D721Med (cell line): ENCODE measurements at regions not wholly inside any gene's neighbourhood (a gene's known extent, or its start where the extent isn't known, plus 50 kb on each side); places are given as distances from the start of the nearest gene placed in this dataset.

Experiments used
- DNase-seq: peaks from one replicate; pipeline ENCODE4 v3.0.0; 2011; ENCODE audit warnings: low spot score; ENCODE audit not compliant: insufficient read length
- FAIRE-seq: peaks from 2 replicates; lab custom pipeline; 2011; peaks lifted over from hg19 to GRCh38; lab: Jason Lieb, UNC
- TF ChIP-seq, protein P1 (sequence below): IDR thresholded peaks from 2 replicates; pipeline ENCODE4 v1.5.1; 2012; ENCODE audit warnings: mild to moderate bottlenecking, control low read depth; ENCODE audit not compliant: insufficient read depth; ENCODE audit errors: missing control alignments

- DNase-seq (no peak), FAIRE-seq (no peak)
- TF ChIP-seq, protein P1, sequence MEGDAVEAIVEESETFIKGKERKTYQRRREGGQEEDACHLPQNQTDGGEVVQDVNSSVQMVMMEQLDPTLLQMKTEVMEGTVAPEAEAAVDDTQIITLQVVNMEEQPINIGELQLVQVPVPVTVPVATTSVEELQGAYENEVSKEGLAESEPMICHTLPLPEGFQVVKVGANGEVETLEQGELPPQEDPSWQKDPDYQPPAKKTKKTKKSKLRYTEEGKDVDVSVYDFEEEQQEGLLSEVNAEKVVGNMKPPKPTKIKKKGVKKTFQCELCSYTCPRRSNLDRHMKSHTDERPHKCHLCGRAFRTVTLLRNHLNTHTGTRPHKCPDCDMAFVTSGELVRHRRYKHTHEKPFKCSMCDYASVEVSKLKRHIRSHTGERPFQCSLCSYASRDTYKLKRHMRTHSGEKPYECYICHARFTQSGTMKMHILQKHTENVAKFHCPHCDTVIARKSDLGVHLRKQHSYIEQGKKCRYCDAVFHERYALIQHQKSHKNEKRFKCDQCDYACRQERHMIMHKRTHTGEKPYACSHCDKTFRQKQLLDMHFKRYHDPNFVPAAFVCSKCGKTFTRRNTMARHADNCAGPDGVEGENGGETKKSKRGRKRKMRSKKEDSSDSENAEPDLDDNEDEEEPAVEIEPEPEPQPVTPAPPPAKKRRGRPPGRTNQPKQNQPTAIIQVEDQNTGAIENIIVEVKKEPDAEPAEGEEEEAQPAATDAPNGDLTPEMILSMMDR: no peak
These were observed 377.7 kb upstream of the MGMT start for GRCh38 chr10:129089341-129089740.

DNA sequence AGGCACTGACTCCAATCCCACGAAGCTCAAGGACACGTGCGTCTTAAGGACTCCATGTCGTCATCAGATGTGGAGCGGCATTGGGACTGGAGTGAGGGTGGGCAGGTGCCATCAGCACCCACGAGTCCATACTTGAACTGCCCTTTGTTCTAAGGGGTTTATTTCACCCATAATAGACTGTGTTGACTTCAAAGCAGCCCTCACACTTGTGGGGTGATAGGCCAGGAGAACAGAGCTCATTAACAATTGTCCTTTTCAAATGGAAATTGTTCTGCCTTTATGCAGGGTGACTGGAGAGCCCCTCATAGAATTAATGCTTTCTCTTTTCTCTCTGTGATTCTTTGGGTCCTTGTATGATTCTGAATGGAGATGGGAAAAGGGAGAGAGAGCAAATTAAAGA, 376.9 kb upstream of the MGMT start:
- DNase-seq (no peak), FAIRE-seq (no peak)
- TF ChIP-seq, protein P1: no peak

GRCh38 chr10:129090618-129091366, 376.2 kb upstream of the MGMT start:
- no peak for FAIRE-seq
- TF ChIP-seq, protein P1: no peak

GRCh38 chr10:129093641-129094040, 373.4 kb upstream of the MGMT start:
- FAIRE-seq: no peak
- TF ChIP-seq, protein P1: no peak
- no peak for DNase-seq

More at GRCh38 chr10:129090618-129091366, 376.2 kb upstream of the MGMT start:
- DNase-seq: no peak

DNA sequence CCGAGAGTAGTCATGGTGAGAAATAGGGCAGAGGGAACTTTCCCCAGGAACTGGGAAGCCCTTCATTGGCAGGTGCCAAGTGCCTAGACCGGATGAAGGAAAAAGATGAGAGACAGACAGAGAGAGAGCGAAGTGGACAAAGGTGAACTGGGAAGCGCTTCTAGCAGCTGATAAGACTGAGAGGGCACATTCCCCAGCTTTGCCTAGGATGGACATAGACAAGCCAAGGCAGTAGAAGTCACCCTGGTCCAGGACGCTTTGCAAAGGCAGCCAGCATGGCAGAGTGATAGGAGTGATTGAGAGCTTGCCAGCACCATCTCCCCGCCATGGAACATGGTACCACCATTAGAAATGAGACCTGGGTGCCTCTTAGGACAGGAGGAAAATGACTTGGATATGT, 372.8 kb upstream of the MGMT start:
- TF ChIP-seq, protein P1: no peak
- DNase-seq (no peak), FAIRE-seq (no peak)

DNA sequence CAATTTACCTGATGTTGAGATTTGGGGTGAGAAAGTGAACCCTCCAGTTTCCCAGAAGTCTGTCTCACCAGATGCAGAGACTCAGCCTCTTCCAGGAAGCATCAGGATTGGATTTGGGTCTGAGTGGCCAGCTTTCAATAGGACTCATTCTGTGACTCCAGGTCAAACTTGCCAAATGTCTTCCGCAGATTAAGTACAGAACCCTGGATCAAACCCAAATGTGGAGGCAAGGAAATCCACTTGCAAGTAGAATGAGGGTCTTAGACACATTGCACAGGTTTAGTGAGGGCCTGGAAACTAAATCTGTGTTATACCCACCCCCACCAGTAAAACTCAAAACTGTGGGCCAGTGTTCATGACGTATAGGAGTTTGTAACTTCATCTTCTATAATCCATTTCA, 372.2 kb upstream of the MGMT start:
- DNase-seq (no peak), FAIRE-seq (no peak)
- TF ChIP-seq, protein P1: no peak

GRCh38 chr10:129095680-129096064, 371.4 kb upstream of the MGMT start:
- TF ChIP-seq, protein P1: no peak
- FAIRE-seq (no peak), DNase-seq (no peak)
